HG02943 (cell line): ENCODE measurements at regions not wholly inside any gene's neighbourhood (a gene's known extent, or its start where the extent isn't known, plus 50 kb on each side); places are given as distances from the start of the nearest gene placed in this dataset.

Experiments used
- ATAC-seq: cut with Tn5 transposase; IDR thresholded peaks from one replicate; pipeline ENCODE4 v1.9.1; 2021; ENCODE audit warnings: mild to moderate bottlenecking, low read depth, moderate library complexity; ENCODE audit not compliant: unreplicated experiment

GRCh38 chr1:168782559-168783116, 53.6 kb upstream of the DPT start:
- ATAC-seq, result no peak

GRCh38 chr1:168783458-168784210, 54.6 kb upstream of the DPT start:
- no peak for ATAC-seq

GRCh38 chr1:168786476-168787330, 57.7 kb upstream of the DPT start:
- no peak for ATAC-seq

- no peak for ATAC-seq
These were observed 59.3 kb upstream of the DPT start for GRCh38 chr1:168788258-168788657.

- ATAC-seq, result no peak
These were observed 60.5 kb upstream of the DPT start for GRCh38 chr1:168789501-168789900.

- ATAC-seq, result no peak
These were observed 63.1 kb upstream of the DPT start for GRCh38 chr1:168792142-168792541.

GRCh38 chr1:168792592-168793125, 63.7 kb upstream of the DPT start:
- no peak for ATAC-seq

- ATAC-seq, result no peak
These were observed 65.1 kb upstream of the DPT start for GRCh38 chr1:168794057-168794456.

GRCh38 chr1:168795681-168796080, 66.7 kb upstream of the DPT start:
- ATAC-seq, result no peak

- no peak for ATAC-seq
These were observed 71.1 kb upstream of the DPT start for GRCh38 chr1:168799927-168800605.

- ATAC-seq, result no peak
These were observed 72.2 kb upstream of the DPT start for GRCh38 chr1:168801032-168801745.

- no peak for ATAC-seq
These were observed 75.0 kb upstream of the DPT start for GRCh38 chr1:168803806-168804510.

GRCh38 chr1:168806952-168807351, 77.9 kb upstream of the DPT start:
- no peak for ATAC-seq

- ATAC-seq, result no peak
These were observed 82.2 kb upstream of the DPT start for GRCh38 chr1:168811176-168811575.

GRCh38 chr1:168819668-168820067, 90.7 kb upstream of the DPT start:
- no peak for ATAC-seq

- ATAC-seq, result no peak
These were observed 92.4 kb upstream of the DPT start for GRCh38 chr1:168821434-168821833.

- ATAC-seq, result no peak
These were observed 93.9 kb upstream of the DPT start for GRCh38 chr1:168822911-168823310.

- ATAC-seq, result no peak
These were observed 95.0 kb upstream of the DPT start for GRCh38 chr1:168823988-168824387.

- ATAC-seq, result no peak
These were observed 95.5 kb upstream of the DPT start for GRCh38 chr1:168824418-168825065.
